C4-2B (cell line): ENCODE measurements at regions not wholly inside any gene's neighbourhood (a gene's known extent, or its start where the extent isn't known, plus 50 kb on each side); places are given as distances from the start of the nearest gene placed in this dataset.

Experiments used
- H3K27ac ChIP-seq: fragments of 450-650 bp; 2 replicates; pipeline ENCODE4 v1.5.1; 2017
- ZFX ChIP-seq: fragments of 450-650 bp; IDR thresholded peaks from 2 replicates; pipeline ENCODE4 v1.6.1; 2017
- TF ChIP-seq, protein P1 (sequence below): fragments of 450-650 bp; conservative IDR thresholded peaks from 2 replicates; pipeline ENCODE4 v1.5.1; 2017; ENCODE audit warnings: mild to moderate bottlenecking

DNA sequence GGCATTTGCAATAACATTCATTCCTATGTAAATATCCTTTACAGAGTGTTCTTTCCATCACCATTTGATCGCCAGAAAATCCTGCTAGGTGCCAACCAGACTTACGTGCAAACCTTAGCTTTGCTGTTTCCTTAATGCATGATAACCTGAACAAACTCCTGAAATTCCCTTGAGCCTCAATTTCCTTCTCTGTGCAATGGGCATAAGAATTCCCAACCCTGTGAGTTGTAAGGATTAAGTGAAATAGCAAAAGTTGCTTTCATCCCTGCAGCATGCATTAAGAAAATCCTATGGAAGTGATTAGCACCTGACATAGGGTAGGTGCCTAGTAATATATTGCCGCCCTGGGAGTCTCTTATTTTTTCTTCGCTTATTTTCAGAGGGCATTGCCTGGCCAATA lies 272.7 kb downstream of the MAF start:
- TF ChIP-seq ZFX: no peak
- TF ChIP-seq, protein P1, sequence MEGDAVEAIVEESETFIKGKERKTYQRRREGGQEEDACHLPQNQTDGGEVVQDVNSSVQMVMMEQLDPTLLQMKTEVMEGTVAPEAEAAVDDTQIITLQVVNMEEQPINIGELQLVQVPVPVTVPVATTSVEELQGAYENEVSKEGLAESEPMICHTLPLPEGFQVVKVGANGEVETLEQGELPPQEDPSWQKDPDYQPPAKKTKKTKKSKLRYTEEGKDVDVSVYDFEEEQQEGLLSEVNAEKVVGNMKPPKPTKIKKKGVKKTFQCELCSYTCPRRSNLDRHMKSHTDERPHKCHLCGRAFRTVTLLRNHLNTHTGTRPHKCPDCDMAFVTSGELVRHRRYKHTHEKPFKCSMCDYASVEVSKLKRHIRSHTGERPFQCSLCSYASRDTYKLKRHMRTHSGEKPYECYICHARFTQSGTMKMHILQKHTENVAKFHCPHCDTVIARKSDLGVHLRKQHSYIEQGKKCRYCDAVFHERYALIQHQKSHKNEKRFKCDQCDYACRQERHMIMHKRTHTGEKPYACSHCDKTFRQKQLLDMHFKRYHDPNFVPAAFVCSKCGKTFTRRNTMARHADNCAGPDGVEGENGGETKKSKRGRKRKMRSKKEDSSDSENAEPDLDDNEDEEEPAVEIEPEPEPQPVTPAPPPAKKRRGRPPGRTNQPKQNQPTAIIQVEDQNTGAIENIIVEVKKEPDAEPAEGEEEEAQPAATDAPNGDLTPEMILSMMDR: no peak

DNA sequence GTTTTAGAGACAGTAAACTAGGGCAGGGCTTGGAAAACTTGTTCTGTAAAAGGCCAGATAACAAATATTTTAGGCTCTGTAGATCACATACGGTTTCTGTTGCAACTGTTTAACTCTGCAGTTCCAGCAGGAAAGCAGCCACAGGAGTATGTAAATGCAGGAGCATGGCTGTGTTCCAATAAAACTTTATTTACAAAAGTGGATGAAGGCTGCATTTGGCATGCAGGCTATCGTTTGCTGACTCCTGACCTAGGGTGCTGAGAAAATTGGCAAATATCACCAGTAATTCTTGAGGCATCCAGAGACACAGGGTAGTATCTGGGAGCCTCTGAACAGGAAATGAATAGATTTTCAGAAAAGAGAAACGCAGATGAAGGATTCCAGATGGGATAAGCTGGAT lies 274.0 kb downstream of the MAF start:
- no peak for TF ChIP-seq ZFX
- no peak overlapping the region; the same call in 1 of the 2 replicates for H3K27ac ChIP-seq

More for the DNA sequence above, 272.7 kb downstream of the MAF start:
- no peak overlapping the region for H3K27ac ChIP-seq

DNA sequence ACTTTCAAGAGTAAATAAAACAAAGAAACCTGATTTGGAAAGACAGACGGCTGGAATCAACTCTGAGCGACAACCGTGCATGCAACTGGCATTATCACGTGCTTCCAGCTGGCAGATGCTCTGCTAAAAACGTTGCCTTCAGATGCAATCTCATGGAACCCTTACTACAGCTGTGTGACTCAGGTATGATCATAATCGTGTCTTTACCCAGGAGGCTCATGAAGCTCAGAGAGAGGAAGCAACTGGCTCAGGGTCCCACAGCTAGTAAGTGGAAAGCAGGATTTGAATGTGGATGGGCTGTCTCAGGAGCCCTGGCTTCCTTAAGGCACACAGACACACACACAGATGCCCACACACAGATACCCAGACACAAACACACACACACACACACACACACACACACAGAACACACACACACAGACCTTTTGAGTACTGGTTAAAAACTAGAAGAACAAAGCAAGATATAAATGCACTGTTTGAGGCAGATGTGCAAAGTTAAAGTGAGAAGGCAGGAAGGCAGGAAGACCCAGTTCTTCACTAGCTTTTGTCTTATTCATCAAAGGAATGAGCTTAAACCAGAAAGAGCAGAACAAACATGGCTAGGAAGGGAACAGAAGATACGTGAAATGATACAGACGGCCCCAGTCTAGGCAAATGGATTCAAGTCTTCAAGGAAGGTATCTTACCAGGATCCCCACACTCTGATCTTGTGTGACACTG lies 275.2 kb downstream of the MAF start:
- no peak for TF ChIP-seq ZFX
- TF ChIP-seq, protein P1: no peak
- no peak overlapping the region for H3K27ac ChIP-seq

GRCh38 chr16:79320956-79321355 lies 279.6 kb downstream of the MAF start:
- no peak overlapping the region for H3K27ac ChIP-seq
- TF ChIP-seq, protein P1: no peak
- TF ChIP-seq ZFX: no peak

DNA sequence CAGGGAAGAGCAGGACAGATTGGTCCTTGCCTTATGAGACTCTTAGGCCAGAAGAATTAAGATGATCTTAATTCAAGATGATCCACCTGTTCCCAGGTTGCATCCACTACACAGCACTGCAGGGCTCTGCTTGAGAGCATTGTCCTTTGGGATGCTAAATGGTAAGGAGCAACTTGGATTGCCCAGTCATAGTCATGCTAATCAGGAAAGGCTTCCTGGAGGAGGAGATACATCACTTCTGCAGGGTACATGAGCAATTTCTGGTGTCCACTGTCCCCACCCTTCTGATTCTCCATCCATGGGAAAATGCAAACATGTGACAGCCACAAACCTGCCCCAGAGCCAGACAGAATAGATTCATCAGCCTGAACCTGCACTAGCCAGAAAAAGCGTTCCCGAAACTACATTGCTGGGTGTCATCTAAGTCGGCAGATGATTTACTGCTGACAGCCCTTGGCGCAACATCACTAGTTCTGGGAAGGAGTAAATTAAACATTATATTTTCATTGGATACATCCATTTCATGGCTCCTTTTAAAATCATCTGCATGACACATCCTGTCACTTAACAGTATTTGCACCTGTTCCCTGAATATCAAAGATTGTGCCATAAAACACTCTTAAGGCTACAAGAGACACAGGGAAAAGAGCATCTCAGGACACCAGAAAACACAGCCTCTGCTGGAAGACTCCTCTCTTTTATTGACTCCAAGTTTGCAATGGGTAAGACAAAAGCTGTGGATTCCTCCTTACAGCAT lies 282.2 kb downstream of the MAF start:
- TF ChIP-seq ZFX: no peak
- TF ChIP-seq, protein P1: no peak
- H3K27ac ChIP-seq: no peak overlapping the region

GRCh38 chr16:79317521-79317920 lies 283.0 kb downstream of the MAF start:
- no peak overlapping the region for H3K27ac ChIP-seq
- TF ChIP-seq, protein P1: no peak
- TF ChIP-seq ZFX: no peak

DNA sequence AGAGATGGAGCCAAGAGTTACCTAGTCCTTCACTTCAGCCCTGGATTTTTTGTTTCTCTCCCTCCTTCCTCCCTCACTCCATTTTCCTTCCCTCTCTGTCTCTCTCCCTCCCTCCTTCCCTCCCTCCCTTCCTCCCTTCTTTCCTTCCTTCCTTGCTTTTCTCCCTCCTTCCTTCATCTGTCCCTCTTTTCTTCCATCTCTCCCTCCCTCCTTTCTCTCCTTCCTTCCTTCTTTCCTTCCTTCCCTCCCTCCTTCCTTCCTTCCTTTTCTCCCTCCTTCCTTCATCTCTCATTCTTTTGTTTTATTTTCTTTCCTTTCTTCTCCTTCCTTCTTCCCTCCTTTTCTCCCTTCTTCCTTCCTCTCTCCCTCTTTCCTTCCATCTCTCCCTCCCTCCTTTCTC lies 283.5 kb downstream of the MAF start:
- H3K27ac ChIP-seq: no peak overlapping the region
- no peak for TF ChIP-seq ZFX
- TF ChIP-seq, protein P1: no peak
